NCI-H460 (cell line): ENCODE measurements at regions not wholly inside any gene's neighbourhood (a gene's known extent, or its start where the extent isn't known, plus 50 kb on each side); places are given as distances from the start of the nearest gene placed in this dataset.

Experiments used
- DNase-seq: peaks from one replicate; pipeline ENCODE4 v3.0.0-alpha.2; 2016; ENCODE audit warnings: low read depth; ENCODE audit errors: extremely low read depth

- DNase-seq = no peak
Measured at GRCh38 chr15:87403973-87404372, 852.6 kb downstream of the NTRK3 start.

DNA sequence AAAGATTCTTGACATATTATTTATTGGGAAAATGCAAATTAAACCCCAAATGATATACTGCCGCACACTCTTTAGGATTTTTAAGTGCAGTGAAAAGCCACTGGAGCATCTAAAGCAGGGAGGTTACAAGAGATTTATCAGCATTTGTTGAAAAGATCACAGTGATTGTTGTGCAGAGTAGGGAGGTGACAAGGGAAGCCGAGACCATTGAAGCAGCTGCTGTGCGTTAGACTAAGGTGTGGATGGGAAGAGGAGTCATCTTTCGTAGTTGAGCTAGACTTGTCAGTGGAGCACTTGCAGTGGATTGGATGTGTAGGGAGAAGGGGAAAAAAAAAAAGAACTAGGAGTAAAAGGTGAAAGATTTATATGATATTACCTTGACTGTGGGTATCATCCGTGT is 854.6 kb downstream of the NTRK3 start:
- DNase-seq = no peak

DNA sequence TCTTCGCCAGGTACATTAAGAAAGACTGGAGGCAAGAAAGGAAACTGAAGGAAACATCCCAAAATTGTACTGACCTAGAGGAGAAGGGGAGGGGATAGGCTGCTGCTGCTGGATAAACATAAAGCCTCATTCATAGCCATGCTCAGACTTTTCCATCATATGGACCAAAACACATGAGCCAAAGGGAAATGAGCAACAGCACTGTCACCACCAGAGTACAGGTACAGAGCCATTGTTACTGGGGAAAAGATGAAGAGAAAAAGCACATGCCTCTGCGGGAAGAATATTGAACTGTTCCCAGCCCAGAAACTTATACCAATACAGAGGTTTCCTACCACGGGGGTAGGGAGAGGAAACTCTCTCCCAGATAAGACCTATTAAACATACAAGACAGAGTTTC is 861.9 kb downstream of the NTRK3 start:
- DNase-seq = no peak

GRCh38 chr15:87387766-87388165 is 868.8 kb downstream of the NTRK3 start:
- no peak for DNase-seq

DNA sequence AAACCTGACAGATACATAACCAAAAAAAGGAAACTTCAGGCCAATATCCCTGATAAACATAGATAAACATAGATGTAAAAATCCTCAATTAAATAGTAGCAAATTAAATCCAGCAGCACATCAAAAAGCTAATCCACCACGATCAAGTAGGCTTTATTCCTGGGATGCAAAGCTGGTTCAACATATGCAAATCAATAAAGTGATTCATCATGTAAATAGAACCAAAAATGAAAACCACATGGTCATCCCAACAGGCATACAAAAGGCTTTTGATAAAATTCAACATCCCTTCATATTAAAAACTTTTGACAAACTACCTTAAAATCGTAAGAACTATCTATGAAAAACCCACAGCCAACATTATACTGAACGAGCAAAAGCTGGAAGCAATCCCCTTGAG is 882.2 kb downstream of the NTRK3 start:
- no peak for DNase-seq

GRCh38 chr15:87369269-87369668 is 887.3 kb downstream of the NTRK3 start:
- no peak for DNase-seq

DNA sequence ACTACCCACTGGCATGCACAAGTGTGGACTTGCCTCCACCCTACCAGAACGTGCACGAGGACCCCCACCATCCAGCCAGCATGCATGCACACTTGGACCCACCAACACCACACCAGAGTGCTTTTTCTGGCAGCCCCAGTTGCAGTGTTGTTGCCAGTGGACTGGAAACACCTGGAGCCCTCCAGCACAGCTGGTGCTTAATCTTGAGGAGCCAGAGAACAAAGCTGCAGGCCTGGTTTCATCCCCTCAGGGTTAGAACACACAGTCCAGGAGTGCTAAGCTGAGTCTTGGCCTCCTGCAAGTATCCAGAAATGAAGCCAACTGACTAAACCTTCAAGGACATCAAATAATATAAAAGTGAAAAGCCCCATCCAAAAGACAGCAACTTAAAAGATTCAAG is 888.0 kb downstream of the NTRK3 start:
- DNase-seq = no peak

- no peak for DNase-seq
Measured at GRCh38 chr15:87365186-87365585, 891.4 kb downstream of the NTRK3 start.

GRCh38 chr15:87362531-87362930 is 894.0 kb downstream of the NTRK3 start:
- DNase-seq = no peak

DNA sequence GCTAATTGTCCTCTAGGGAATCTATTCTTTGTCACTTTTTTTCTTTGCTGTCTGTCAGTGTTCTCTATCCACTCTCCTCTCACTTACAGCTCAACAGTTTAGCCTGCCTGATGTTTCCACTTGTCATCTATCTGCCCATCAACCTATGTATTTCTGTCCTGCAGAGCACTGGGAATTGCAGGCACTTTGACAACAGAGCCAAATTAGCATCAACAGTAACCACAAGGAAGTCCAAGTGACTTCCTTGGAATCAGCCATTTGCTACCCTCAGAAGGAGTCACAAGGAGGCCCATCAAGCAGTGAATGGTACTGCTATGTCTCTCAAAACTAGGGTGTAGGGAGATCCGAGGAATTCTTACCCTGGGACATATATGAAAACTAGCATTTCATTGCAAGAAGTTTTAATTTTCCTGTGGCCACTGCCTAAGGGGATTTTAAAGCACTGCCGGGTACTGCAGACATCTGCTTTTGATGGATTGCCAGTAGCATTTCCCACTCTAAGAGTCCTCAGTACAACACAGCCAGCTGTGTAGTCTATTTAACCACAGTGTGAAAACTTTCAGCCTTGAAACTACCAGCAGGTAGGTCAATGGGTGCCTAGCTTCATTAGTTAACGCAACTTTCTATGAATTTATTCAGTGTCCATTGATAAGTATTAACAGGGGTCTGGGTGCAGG is 898.8 kb downstream of the NTRK3 start:
- DNase-seq = no peak

DNA sequence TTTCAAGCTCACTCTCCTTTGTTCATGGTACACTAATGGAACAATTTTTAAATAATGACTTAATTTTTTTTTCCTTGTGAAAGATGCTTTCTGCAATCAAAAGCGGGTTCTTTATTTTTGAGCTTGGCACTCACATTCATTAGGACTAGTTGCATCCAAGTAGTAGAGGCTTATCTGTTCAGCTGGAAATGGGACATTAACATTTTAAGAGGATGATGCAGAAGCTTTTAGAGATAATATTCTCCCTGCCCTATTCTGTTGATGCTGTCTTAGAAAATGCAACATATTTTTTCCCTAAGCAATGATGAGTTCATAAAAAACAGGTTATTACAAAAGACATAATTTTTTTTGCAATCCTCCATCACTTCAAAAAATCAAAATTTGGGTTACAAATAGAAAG is 900.6 kb downstream of the NTRK3 start:
- no peak for DNase-seq

DNA sequence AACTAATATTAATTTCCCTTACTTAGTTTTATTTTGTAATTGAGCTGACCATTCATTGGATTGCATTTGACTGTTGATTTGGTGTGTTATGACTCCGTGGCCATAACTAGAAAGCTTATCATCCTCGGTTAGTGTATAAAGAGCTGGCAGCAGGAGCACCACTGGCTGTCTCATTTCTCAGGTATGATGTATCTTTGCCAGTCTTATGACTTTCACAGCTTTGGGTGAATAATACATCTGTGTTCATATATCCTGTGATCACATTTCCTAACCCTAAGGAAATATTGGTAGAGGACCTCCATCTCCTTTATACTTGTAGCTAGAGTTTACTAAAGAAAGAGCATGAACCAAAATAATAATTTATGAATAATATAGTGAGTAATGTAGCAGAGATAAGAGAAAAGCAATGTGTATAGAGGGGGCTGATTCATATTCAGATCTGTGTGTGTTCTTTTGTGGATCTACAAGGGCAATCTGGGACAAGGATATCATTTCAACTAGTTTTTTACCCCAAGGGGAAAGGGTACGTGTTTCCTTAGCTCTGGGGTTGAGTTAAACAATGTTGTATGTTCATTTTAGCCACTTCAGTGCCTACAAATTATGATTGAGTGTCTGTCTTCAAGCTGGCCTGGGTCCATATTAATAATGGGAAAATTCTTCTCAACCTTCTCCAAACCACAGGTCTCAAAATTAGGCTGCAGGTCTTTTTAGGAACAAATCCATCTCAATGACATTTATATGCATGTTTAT is 901.7 kb downstream of the NTRK3 start:
- DNase-seq = no peak

DNA sequence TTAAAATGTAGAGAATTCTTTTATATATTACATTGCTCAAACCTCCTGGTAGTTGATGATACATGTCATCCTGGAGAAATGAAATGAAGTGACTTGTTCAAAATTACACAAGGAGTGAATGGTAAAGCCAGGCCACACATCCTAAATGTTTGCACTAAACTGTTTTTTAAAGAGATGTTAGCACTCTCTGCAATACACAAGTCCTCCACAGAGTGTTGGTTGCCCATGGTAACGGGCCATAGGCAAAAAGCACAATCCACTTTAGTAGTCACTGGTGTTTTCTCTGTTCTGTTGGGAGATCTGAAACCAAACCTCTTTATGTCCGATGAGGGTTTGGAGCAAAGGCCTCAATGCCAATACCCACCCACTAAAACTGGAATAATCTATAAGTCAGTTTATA is 907.4 kb downstream of the NTRK3 start:
- DNase-seq = no peak

GRCh38 chr15:87348746-87349145 is 907.8 kb downstream of the NTRK3 start:
- DNase-seq = no peak

- DNase-seq = no peak
Measured at GRCh38 chr15:87347806-87348515, 908.6 kb downstream of the NTRK3 start.

DNA sequence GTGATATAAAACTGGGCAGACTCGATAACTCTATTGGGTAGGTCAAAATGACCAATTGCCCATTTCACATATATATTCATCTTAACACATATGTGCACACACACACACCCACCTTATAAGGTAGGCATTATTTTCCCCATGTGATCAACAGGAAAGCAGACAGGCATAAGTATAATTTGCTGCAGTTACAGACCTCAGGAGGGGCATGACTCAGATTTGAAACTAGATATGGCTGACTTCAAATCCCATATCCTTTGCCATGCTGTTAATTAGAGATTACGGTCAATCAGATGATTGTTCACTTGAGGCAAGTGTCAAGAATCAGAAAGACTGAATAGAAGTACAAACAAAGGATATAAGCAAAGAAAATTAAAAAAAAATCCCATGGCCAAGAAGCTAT is 910.6 kb downstream of the NTRK3 start:
- DNase-seq = no peak

- no peak for DNase-seq
Measured at GRCh38 chr15:87343966-87344365, 912.6 kb downstream of the NTRK3 start.

DNA sequence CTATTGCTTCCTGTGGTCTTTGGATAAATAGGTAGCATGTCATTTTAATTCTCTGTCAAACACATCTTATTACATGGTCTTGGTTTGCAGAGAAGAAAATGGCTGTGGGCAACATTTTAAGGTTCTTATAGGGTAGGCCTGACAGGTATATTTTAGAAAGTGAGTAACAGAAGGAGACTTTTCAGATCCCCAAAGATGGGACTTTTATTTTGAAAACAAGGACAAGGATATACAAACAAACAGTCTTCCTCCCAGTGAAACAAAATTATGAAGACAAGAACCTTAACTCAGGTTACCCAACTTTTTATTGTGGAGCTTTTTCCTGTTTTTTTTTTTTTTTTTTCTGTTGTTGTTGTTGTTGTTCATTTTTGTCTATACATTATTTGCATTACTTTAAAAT is 916.2 kb downstream of the NTRK3 start:
- no peak for DNase-seq

DNA sequence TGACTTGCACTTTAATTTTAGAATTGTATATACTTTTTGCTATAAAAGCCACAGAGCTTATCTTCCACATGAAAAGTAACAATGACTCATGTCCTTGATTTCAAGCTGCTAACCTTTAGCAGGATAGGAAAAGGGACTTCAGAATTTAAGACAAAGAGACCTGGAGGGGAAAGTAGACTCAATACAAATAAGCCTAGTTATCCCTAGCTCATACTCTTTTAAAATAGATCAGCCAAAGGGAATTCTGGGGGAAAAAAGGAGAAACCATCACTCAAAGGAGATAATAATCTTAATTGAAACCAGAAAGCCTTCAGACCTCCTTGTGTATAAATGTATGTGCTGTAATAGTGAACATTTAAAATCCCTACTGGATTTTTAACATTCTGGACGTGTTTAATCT is 930.3 kb downstream of the NTRK3 start:
- DNase-seq = no peak

- DNase-seq = no peak
Measured at GRCh38 chr15:87322870-87323269, 933.7 kb downstream of the NTRK3 start.

- DNase-seq = no peak
Measured at GRCh38 chr15:87322265-87322664, 934.3 kb downstream of the NTRK3 start.

DNA sequence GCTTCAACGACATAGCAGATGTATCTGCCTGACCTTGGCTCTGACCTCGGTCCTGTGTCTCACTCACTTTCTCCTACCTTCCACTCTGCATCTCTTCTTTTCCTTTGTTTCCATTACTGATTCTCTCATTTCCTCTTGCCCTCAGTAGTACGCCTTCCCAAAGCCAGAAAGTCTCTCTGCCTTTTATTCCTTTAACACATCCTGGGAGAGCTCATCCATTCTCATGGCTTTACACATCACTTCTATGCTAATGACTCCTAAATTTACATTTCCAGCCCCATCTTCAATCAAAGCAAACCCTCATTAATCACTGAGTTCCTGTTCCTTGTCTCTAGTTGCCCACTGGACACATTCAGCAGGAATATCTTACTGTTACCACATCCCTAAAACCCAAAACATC is 938.6 kb downstream of the NTRK3 start:
- DNase-seq = no peak
